Lower lobe of right lung (tissue), 2 donors: ENCODE measurements at regions not wholly inside any gene's neighbourhood (a gene's known extent, or its start where the extent isn't known, plus 50 kb on each side); places are given as distances from the start of the nearest gene placed in this dataset.
A peak's percentile ranks its signal among the peaks of the same experiment; 100 is the strongest.

Experiments used
- ATAC-seq, 2 donors: fragments of 200-7000 bp; cut with Tn5 transposase; one replicate each; pipeline ENCODE4 v1.9.1; 2020 to 2022; ENCODE audit warnings: mild to moderate bottlenecking in 2 of 2, moderate library complexity in 2 of 2
- DNase-seq: peaks from one replicate; pipeline ENCODE4 v3.0.0-alpha.2; 2020
- H3K27ac ChIP-seq: fragments of 200-600 bp; one replicate; pipeline ENCODE4 v1.8.0; 2022
- H3K27me3 ChIP-seq: fragments of 200-600 bp; one replicate; pipeline ENCODE4 v1.8.0; 2022; ENCODE audit warnings: low read depth
- H3K36me3 ChIP-seq: fragments of 200-600 bp; one replicate; pipeline ENCODE4 v1.8.0; 2022; ENCODE audit warnings: mild to moderate bottlenecking
- H3K4me1 ChIP-seq: fragments of 200-600 bp; one replicate; pipeline ENCODE4 v1.8.0; 2022
- H3K4me3 ChIP-seq: fragments of 200-600 bp; one replicate; pipeline ENCODE4 v1.8.0; 2022; ENCODE audit warnings: mild to moderate bottlenecking
- H3K9me3 ChIP-seq: fragments of 200-600 bp; one replicate; pipeline ENCODE4 v1.8.0; 2022
- CTCF ChIP-seq: fragments of 200-600 bp; IDR thresholded peaks from one replicate; pipeline ENCODE4 v1.8.0; 2022; ENCODE audit warnings: antibody characterized with exemption, mild to moderate bottlenecking
- intact Hi-C: fragments of 100-400 bp; cut with DNase I; formaldehyde crosslinking; loops from one replicate; pipeline ENCODE4 v1.11.0; 2022
- donor health status: DM: no; HTN: yes; CAD: no; lungs with severe emphysema.

GRCh38 chr5:67405755-67406154 is 209.2 kb upstream of the CD180 start:
- Histone ChIP-seq H3K36me3 (no peaks in the 10 kb centered on the region), H3K4me1 (no peaks in the 10 kb centered on the region), H3K9me3 (no peaks in the 10 kb centered on the region), H3K4me3 (no peak overlapping the region), H3K27me3 (no peaks in the 10 kb centered on the region), H3K27ac (no peak overlapping the region)
- DNase-seq (no peak), ATAC-seq (peak; percentile 48 to 70)
- intact Hi-C loops: no loop called here
- TF ChIP-seq CTCF: no peak

GRCh38 chr5:67405101-67405364 is 208.4 kb upstream of the CD180 start:
- intact Hi-C loops: no loop called here
- ATAC-seq: no peak
- TF ChIP-seq CTCF: no peak

GRCh38 chr5:67404256-67405100 is 207.9 kb upstream of the CD180 start:
- Histone ChIP-seq H3K27ac (no peak overlapping the region), H3K36me3 (no peaks in the 10 kb centered on the region), H3K9me3 (no peaks in the 10 kb centered on the region), H3K4me1 (no peaks in the 10 kb centered on the region), H3K27me3 (no peaks in the 10 kb centered on the region), H3K4me3 (no peak overlapping the region)
- DNase-seq (no peak), ATAC-seq (no peak)
- no peak for TF ChIP-seq CTCF
- intact Hi-C loops: no loop called here

More at GRCh38 chr5:67405101-67405364, 208.4 kb upstream of the CD180 start:
- DNase-seq: no peak
- no peaks in the 10 kb centered on the region for H3K9me3 ChIP-seq
- H3K27ac ChIP-seq: no peak overlapping the region
- H3K4me1 ChIP-seq: no peaks in the 10 kb centered on the region
- no peaks in the 10 kb centered on the region for H3K27me3 ChIP-seq
- H3K36me3 ChIP-seq: no peaks in the 10 kb centered on the region
- H3K4me3 ChIP-seq: no peak overlapping the region

- Histone ChIP-seq H3K4me3 (no peak overlapping the region), H3K27me3 (no peaks in the 10 kb centered on the region), H3K4me1 (no peaks in the 10 kb centered on the region), H3K9me3 (no peaks in the 10 kb centered on the region), H3K27ac (no peak overlapping the region), H3K36me3 (no peaks in the 10 kb centered on the region)
- ATAC-seq: no peak
- intact Hi-C loops: no loop called here
- no peak for TF ChIP-seq CTCF
- DNase-seq: no peak
These were observed 205.9 kb upstream of the CD180 start for GRCh38 chr5:67402526-67402925.

- intact Hi-C loops: no loop called here
- Histone ChIP-seq H3K9me3 (no peaks in the 10 kb centered on the region), H3K36me3 (no peaks in the 10 kb centered on the region), H3K27me3 (no peaks in the 10 kb centered on the region), H3K4me1 (no peaks in the 10 kb centered on the region), H3K4me3 (no peak overlapping the region), H3K27ac (no peak overlapping the region)
- TF ChIP-seq CTCF: no peak
- DNase-seq: no peak
- no peak for ATAC-seq
These were observed 204.6 kb upstream of the CD180 start for GRCh38 chr5:67401172-67401571.
